ENCODE measurements at regions not wholly inside any gene's neighbourhood (a gene's known extent, or its start where the extent isn't known, plus 50 kb on each side); places are given as distances from the start of the nearest gene placed in this dataset.

DNA sequence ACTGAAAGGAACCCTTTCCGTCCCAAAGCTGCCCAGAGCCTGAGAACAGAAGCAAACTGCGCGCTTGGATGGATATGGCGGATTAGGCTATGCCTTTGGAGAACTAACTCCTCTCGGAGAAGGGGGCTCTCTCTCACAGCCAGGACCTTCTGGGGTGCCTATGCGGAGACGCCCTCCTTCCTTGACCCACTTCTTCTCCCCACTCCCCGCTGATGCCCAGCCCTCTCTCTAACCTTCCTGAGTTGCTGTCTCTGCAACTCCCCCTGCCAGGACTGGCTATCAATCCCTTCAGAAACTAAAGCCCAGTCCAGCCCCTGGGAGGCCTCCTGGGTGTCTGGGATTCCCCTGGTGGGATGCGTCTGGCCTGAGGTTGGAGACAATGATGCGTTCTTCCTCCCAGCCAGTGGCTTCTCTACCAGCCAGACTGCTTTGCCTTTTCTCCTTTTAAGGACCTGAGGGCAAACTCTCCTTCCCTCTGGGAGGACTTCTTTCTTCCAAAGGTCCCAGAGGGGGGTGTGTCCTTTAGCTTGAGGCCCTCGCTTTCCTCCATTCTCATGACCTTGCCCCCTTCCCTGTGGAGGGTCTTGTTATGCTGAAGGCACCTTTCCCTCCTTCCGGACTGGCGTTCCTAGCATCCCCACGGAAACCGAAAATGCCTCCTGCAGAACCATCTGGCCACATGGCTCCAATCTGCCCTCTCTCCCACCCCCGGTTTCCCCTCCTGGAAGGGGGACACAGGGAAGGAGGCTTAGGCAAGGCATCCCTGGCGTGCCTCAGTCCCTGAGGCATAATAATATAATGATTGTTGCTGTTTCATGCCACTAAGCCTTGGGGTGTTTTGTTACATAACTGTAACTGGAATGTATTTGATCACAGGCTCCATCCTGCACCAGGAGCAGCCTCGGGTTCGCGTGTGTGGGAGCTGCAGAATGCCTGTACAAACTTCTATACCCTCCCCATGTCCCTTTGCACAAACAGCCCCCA lies 63.4 kb upstream of the C15orf39 start:
- TF ChIP-seq, protein P1, sequence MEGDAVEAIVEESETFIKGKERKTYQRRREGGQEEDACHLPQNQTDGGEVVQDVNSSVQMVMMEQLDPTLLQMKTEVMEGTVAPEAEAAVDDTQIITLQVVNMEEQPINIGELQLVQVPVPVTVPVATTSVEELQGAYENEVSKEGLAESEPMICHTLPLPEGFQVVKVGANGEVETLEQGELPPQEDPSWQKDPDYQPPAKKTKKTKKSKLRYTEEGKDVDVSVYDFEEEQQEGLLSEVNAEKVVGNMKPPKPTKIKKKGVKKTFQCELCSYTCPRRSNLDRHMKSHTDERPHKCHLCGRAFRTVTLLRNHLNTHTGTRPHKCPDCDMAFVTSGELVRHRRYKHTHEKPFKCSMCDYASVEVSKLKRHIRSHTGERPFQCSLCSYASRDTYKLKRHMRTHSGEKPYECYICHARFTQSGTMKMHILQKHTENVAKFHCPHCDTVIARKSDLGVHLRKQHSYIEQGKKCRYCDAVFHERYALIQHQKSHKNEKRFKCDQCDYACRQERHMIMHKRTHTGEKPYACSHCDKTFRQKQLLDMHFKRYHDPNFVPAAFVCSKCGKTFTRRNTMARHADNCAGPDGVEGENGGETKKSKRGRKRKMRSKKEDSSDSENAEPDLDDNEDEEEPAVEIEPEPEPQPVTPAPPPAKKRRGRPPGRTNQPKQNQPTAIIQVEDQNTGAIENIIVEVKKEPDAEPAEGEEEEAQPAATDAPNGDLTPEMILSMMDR (IDR thresholded peaks at IDR 0.05 in 4 of 5, conservative IDR thresholded peaks at IDR 0.05 in 1 of 5) = no peak
- no peak for TF ChIP-seq POLR2A (IDR thresholded peaks at IDR 0.05)
